OCI-LY1 (cell line): ENCODE measurements at regions not wholly inside any gene's neighbourhood (a gene's known extent, or its start where the extent isn't known, plus 50 kb on each side); places are given as distances from the start of the nearest gene placed in this dataset.

Experiments used
- H2AFZ ChIP-seq: fragments of 200-600 bp; sonication (generic), shearing (Covaris generic); 2 replicates; pipeline ENCODE4 v1.6.0; 2014; ENCODE audit warnings: antibody characterized with exemption, mild to moderate bottlenecking, low read length
- H3F3A ChIP-seq: fragments of 200-600 bp; sonication (generic), shearing (Covaris generic); 2 replicates; pipeline ENCODE4 v1.6.0; 2014; ENCODE audit warnings: mild to moderate bottlenecking, antibody characterized with exemption, low read length, moderate library complexity; ENCODE audit not compliant: insufficient read depth
- H3K27ac ChIP-seq: fragments of 200-600 bp; sonication (generic); 2 replicates; pipeline ENCODE4 v1.5.1; 2014; ENCODE audit warnings: low read length, mixed run types, mild to moderate bottlenecking, low read depth; ENCODE audit not compliant: poor library complexity, severe bottlenecking
- H3K27me3 ChIP-seq: fragments of 200-600 bp; sonication (generic); 2 replicates; pipeline ENCODE4 v1.6.0; 2014; ENCODE audit warnings: antibody characterized with exemption, mild to moderate bottlenecking, low read length, moderate library complexity; ENCODE audit not compliant: insufficient read depth
- H3K36me3 ChIP-seq: fragments of 200-600 bp; sonication (generic); 2 replicates; pipeline ENCODE4 v1.6.1; 2014; ENCODE audit warnings: mild to moderate bottlenecking, antibody characterized with exemption, low read length, moderate library complexity, mixed read lengths; ENCODE audit not compliant: insufficient read depth
- H3K4me1 ChIP-seq: fragments of 200-600 bp; sonication (generic); 2 replicates; pipeline ENCODE4 v1.5.1; 2014; ENCODE audit warnings: mild to moderate bottlenecking, low read length, moderate library complexity; ENCODE audit not compliant: insufficient read depth, severe bottlenecking
- H3K4me2 ChIP-seq: fragments of 200-600 bp; sonication (generic), shearing (Covaris generic); 2 replicates; pipeline ENCODE4 v1.6.1; 2014; ENCODE audit warnings: low read length
- H3K4me3 ChIP-seq: fragments of 200-600 bp; sonication (generic); 2 replicates; pipeline ENCODE4 v1.5.1; 2014; ENCODE audit warnings: low read length, low read depth, mild to moderate bottlenecking, mixed read lengths; ENCODE audit not compliant: poor library complexity, severe bottlenecking
- H3K79me2 ChIP-seq: fragments of 200-600 bp; shearing (Covaris generic); 2 replicates; pipeline ENCODE4 v1.6.1; 2016; ENCODE audit warnings: mixed run types, low read length, mixed read lengths; ENCODE audit not compliant: insufficient read depth
- H3K9ac ChIP-seq: fragments of 200-600 bp; sonication (generic), shearing (Covaris generic); 2 replicates; pipeline ENCODE4 v1.6.1; 2014; ENCODE audit warnings: mild to moderate bottlenecking, low read length, mixed read lengths
- H3K9me2 ChIP-seq: fragments of 200-600 bp; sonication (generic), shearing (Covaris generic); 2 replicates; pipeline ENCODE4 v1.6.1; 2014; ENCODE audit warnings: low read depth, mild to moderate bottlenecking, low read length, mixed read lengths
- H3K9me3 ChIP-seq: fragments of 200-600 bp; shearing (Covaris generic); 2 replicates; pipeline ENCODE4 v1.6.1; 2014; ENCODE audit warnings: low read length, mixed read lengths
- H4K20me1 ChIP-seq: fragments of 200-600 bp; sonication (generic), shearing (Covaris generic); 2 replicates; pipeline ENCODE4 v1.6.0; 2016; ENCODE audit warnings: mild to moderate bottlenecking, low read length; ENCODE audit not compliant: insufficient read depth
- CTCF ChIP-seq: fragments of 200-600 bp; sonication (generic), shearing (Covaris generic); IDR thresholded peaks from 2 replicates; pipeline ENCODE4 v1.5.1; 2017; ENCODE audit warnings: mild to moderate bottlenecking, antibody characterized with exemption, low read length, moderate library complexity, mixed read lengths
- EZH2 ChIP-seq: fragments of 200-600 bp; sonication (generic), shearing (Covaris generic); IDR thresholded peaks from 2 replicates; pipeline ENCODE4 v1.8.0; 2017; ENCODE audit warnings: borderline replicate concordance, mixed run types, mild to moderate bottlenecking, antibody characterized with exemption, low read length, moderate library complexity, mixed read lengths

- Histone ChIP-seq H4K20me1 (no peaks in the 10 kb centered on the region), H3K27ac (no peak overlapping the region), H3K9me2 (no peaks in the 10 kb centered on the region), H2AFZ (no peak overlapping the region), H3K9me3 (no peaks in the 10 kb centered on the region), H3F3A (no peaks in the 10 kb centered on the region), H3K27me3 (no peaks in the 10 kb centered on the region), H3K4me1 (no peaks in the 10 kb centered on the region), H3K79me2 (no peaks in the 10 kb centered on the region), H3K36me3 (no peaks in the 10 kb centered on the region), H3K4me2 (no peak overlapping the region), H3K9ac (no peak overlapping the region), H3K4me3 (no peak overlapping the region)
- TF ChIP-seq CTCF (no peak), EZH2 (no peak)
These were observed 1181.9 kb downstream of the OLFM4 start for GRCh38 chr13:54210397-54211049.

- Histone ChIP-seq H3K36me3 (no peaks in the 10 kb centered on the region), H3K27ac (no peak overlapping the region), H3K9ac (no peak overlapping the region), H2AFZ (no peak overlapping the region), H3K27me3 (no peaks in the 10 kb centered on the region), H3K9me3 (no peaks in the 10 kb centered on the region), H3K79me2 (no peaks in the 10 kb centered on the region), H3K9me2 (no peaks in the 10 kb centered on the region), H3K4me3 (no peak overlapping the region), H3K4me2 (no peak overlapping the region), H3K4me1 (no peaks in the 10 kb centered on the region), H3F3A (no peaks in the 10 kb centered on the region), H4K20me1 (no peaks in the 10 kb centered on the region)
- TF ChIP-seq EZH2 (no peak), CTCF (no peak)
These were observed 1187.6 kb downstream of the OLFM4 start for GRCh38 chr13:54216221-54216620.

- no peaks in the 10 kb centered on the region for H3K79me2 ChIP-seq
- no peaks in the 10 kb centered on the region for H3K9me3 ChIP-seq
- H4K20me1 ChIP-seq, result no peaks in the 10 kb centered on the region
- H3K27me3 ChIP-seq, result no peaks in the 10 kb centered on the region
- no peak overlapping the region for H3K4me3 ChIP-seq
- H3K36me3 ChIP-seq, result no peaks in the 10 kb centered on the region
- TF ChIP-seq EZH2 (no peak), CTCF (no peak)
- no peaks in the 10 kb centered on the region for H3F3A ChIP-seq
- no peak overlapping the region for H3K4me2 ChIP-seq
- no peak overlapping the region for H3K27ac ChIP-seq
- no peaks in the 10 kb centered on the region for H3K4me1 ChIP-seq
- no peak overlapping the region for H3K9ac ChIP-seq
- H3K9me2 ChIP-seq, result no peaks in the 10 kb centered on the region
- H2AFZ ChIP-seq, result no peak overlapping the region
These were observed 1198.3 kb downstream of the OLFM4 start for GRCh38 chr13:54226876-54227275.
